CMK (cell line): ENCODE measurements at regions not wholly inside any gene's neighbourhood (a gene's known extent, or its start where the extent isn't known, plus 50 kb on each side); places are given as distances from the start of the nearest gene placed in this dataset.

Experiments used
- DNase-seq: peaks from one replicate; pipeline ENCODE4 v3.0.0-alpha.2; 2010; ENCODE audit warnings: low read depth

DNA sequence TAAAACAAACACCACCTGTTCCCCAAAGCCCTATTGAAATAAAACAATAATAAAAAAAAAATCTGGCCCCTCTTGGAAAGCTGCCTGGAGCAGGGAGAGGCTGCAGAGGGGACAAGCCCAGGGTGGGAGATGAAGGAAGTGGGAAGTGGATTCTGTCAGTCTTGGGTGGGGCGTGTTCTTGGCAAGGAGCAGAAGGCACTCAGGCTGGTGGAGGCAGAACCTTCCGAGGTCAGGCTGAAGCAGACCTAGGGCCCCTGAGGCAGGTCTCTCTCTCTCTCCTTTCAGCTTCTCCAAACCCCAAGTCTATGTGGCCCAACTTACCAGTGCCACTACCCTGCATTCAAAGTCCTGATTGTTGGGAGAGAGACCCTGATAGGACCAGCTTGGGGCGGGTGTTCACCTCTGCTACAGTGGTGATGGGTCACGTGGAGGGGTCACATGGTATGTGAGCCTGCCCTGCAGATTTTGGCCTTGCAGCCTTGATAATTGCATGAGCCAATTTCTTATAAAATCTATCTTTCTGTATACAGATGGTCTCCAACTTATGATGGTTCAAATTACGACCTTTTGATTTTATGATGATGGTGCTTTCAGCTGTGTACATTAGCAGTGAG is 145.4 kb upstream of the C1orf174 start:
- no peak for DNase-seq

DNA sequence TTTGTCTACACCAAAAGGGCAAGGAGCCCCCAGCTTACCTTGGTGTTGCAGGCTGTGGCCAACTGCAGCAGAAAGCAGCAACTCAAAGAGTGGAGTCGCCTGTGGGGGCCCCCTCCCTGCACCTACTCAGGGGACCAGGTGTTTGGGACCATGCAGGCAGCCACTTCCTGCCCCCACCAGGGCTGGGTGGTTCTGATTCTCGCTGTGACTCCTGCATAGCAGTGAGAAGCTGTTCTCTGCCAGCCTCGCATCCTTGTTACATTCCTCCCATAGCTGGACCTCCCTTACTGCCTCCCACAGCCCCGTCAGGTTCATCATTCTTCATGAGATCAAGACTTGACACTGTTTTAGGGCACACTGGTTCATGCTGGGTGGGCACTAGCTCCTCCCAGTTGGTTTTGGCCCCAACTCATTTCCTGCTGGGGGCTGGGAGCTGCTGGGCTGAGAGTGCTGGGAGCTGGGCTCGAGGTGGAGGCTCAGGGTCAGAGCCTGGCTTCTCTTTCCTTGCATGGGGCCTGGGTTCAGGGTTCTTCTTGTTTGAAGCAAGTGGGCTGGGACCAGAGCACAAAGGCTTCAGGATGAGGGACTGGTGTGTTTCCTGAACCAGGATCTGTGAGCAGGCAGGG is 146.9 kb upstream of the C1orf174 start:
- no peak for DNase-seq

DNA sequence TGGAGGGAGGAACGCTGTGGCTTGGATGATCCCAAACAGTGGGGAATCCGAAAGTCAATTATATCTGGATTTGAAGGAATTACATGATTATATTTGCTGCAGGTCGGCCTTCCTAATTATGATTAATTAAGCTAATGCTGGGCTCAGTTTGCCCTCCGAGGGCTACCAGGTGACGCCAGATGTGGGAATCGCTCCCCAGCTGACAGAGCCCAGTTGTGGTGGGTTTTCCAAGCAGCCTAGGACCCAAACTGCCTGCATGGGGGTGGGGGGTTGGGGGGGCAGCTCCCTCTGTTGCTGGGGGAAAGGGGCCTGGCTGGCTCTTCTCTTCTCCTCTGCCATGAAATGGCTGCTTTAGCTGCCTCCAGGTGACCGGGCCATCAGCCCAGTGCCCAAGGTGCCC is 147.6 kb upstream of the C1orf174 start:
- no peak for DNase-seq

DNA sequence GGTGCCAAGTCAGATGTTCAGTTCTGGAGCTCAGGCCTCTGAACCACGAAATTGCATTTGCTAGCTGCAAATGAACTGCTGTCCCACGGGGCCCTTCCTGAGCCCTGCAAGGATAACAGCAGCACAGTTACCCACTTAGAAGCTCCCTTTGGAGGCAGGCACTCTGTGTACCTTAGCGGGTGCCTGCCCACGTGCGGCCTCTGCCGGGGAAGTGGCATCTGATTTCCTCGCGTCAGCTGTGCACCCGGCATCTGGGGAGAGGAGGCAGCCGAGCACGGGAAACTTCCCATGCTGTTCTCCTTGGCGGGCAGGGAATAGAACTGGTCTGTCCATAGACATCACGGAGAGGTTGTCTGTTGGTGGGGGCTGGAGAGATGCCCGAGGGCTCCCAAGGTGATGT is 148.0 kb upstream of the C1orf174 start:
- no peak for DNase-seq

DNA sequence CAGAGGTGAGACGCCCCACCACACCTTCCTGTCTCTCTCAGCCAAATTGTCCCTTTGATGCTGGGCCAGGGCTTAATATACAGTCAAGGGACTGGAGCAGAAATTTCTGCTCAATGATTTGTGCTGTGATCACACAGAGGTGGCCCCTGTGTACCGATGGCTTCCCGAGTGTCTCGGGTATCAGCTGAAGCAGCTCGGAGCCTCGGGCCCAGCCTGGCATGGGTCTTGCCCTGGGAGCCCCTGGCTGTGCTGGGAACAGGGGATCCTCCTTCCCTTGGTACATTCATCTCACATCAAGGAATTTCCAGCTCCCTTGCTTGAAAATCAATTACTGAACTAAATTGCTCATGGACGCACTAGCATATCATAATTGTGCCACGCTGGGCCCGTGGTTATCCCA is 148.8 kb upstream of the C1orf174 start:
- no peak for DNase-seq

DNA sequence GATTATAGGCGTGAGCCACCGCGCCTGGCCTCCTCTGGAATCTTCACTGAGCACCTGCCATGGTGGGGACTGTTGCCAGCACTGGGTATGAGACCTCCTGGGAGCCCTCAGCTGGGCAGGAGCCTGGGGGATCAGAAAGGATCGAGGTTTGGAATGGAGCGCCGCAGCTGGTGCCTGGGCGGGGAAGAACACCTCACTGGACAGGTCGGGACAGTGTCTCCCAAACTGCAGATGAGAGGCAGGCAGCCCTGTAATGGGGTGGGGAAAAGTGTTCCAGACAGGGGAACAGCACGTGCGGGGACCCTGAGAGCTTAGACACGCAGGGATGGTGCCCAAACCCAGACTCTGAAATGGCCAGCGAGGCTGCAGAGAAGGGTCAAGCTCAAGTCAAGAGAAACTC is 150.9 kb upstream of the C1orf174 start:
- no peak for DNase-seq

DNA sequence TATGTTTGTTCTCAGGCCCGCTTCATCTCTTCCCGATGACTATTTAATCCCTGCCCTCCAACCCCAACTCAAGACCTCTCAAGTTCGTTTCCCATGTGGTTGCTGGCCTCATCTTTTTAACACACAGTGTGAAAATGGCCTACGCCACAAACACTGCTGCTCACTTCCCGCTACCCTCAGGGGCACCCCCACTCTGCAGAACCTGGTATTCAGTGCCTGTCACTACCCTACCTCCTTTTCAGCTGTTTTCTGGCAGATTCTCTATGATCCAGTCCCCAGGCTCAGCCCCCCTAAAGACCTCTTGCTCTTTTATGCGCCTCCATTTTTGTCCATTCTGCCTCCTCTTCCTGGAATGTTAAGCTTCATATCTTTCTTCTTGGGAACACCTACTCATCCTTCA is 152.6 kb upstream of the C1orf174 start:
- DNase-seq = no peak

DNA sequence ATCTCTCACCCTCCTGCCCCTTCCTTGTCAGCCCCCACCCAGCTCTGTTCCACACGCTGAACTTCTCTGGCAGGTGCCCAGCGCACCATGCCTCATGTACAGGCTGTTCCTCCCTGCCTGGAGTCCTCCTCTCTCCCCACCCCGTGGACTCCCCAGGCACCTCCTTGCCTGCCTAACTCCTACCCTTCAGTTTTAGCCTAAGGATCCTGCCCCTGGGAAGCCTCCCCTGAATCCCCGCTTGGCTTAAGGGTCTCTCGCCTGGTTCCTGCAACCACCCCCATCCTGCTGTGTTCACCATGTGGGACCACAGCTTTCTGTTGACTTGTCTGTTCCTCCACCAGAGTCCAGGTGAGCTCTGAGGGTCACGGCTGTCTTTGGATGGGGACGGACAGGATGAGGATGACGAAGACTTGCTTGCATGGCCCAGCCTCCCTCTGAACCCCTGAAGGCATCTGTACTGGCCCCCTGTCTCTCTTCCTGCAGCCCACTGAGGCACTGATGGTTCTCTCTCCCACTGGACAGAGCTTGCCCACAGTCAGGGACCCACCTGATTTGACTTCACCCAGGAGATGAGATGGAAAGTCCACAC is 153.2 kb upstream of the C1orf174 start:
- no peak for DNase-seq

DNA sequence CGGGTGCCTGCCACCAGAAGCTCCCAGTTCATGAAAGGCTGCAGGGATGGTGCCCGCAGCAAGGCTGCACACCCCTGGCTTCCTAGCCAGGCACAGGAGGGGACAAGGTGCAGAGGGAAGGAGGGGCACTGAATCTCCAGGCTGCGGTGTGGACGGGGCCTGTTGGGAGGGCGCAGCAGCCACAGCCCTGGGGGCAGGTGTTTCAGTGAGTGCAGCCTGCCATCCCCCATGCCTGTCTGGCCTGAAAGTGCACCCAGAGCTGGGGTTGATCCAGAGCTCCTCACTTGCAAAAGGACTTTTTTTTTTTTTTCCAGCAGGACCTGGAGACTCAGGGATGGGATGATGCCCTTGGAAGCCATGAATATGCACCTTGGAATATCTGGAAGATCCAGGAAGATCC is 153.7 kb upstream of the C1orf174 start:
- DNase-seq = no peak

DNA sequence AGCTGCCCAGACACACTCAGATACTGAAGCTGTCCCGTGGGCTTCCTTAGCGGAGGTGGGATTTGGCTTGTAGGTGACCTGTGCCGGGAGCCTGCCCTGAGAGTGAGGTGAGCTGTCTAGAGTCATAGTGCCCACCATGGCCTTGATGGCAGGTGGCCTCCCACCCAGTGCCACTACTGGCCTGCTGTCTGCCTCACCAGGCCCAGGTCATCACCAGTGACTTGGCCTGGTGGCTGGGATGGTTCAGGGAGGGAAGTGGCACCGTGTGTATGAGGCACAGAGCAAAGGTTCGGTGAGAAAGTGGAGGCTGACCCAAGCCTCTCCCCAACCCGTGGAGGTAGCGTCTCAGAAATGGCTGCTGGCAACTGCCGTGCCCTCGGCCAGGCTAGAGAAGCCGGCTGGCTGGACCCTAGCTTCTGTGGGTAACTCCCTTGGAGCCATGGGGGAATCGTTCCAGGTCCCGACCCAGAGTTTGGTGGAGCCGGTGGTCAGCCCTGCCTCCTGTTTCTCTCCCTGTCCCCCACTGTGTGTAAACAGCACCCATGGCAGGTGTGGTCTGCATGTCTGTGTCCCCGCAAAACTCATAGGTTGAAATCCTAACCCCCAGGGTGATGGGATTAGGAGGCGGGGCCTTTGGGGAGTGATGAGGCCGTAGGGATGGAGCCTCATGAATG is 155.4 kb upstream of the C1orf174 start:
- no peak for DNase-seq

DNA sequence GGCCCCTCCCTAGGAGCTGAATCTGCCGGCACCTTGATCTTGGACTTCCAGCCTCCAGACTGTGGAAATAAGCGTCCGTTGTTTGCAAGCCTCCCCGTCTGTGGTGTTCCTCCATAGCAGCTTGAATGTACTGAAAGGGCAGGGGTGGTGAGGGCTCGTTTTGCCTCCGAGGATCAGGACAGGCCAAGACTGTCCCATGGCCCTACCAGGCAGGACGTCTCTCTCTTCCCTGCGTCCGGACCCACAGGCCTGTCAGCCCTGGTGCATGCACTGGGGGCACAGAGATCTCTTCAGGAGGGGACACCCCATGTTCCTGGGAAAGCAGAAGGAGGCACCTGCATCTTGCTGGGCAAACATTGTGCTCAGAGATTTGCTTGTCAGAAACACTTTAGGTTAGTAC is 156.3 kb upstream of the C1orf174 start:
- DNase-seq = no peak

DNA sequence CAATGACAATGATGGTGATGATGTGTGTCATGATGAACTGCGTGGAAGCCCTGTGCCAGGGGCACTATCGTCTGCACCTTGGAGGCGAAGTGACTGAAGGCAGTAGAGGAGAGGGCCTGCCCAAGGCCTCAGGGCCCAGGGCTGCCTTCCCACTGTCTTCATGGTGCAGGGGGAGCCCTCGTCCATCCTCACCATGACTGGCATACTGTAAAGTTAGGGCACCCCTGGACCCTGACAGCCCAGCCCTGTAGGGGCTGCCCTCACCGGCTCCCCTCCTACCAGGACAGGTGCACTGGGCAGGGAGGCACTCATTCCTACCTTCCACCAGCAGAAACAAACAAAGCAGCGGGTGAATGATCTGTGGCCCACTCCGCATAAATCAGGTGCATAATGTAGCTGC is 156.9 kb upstream of the C1orf174 start:
- DNase-seq = no peak

DNA sequence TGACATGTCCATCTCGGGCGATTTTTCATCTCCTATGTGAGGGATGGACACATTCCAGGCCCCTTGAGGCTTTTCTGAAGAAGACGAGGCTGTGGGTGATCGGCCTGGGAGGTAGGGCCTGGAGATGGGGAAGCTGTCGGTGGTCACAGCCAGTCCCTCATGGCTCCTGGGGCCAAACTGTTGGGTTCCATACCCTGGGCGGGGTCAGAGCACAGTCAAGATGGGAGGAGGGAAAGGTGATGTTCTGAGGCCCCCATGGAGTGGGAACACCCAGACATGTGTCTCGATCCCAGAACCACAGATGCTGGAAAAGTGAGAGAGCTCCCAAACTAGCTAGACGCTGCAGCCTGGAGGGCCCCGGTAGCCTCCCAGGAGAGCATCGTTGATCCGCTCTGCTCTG is 157.5 kb upstream of the C1orf174 start:
- DNase-seq = no peak

DNA sequence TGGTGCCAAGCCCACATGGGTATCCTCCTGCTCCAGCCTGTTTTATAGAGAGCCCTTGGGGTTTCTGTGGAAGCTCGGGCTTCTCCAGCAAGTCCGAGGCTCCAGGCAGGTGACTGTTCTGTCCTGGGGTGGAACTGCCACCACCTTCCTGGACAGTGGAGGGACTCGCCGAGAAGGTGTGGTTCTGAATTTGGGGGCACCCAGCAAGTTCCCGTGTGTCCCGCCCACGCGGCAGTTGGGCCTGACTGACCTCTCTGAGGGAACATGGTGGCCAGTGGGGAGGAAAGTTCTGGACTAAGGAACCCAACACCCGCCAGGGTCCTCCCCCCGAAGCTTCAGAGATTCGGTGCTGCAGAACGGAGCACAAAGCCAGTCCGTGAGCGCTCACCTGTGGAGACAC is 158.1 kb upstream of the C1orf174 start:
- DNase-seq = no peak

DNA sequence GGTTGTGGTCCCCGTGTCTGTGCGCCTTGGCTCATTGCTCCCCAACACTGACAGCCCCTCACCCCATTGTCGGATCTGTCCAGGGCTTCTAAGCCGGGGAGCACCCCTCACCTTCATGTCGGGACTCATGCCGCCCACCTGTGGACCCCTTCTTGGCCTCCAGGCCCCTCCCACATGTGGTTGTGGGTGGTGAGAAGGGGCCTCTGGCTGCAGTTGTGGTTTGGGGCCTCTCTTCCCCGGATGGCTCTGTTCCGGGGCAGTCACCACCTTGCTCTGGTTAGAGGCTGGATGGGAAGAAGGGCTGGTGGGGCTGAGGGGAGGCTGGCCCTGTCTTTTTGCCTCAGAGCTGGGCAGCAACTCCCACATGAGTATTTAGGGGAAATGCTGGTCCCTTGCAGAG is 158.6 kb upstream of the C1orf174 start:
- no peak for DNase-seq

DNA sequence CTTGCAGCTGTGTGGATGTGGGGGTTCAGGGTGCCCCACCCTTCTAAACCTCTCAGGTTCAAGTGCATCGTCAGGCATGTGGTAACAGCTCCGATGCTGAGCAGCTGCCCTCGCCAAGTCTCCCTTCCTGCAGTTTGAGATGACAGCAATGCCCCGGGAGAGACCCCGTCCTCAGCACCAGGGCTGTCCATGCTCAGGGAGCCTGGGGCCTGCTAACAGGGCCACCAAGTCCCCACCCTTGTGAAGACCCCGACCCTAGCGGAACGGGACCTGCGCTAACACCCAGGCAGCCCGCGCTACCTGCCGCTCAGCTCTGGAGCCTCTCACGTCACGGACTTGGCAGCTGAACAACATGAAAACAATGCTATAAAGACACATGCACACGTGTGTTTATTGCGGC is 159.2 kb upstream of the C1orf174 start:
- no peak for DNase-seq

DNA sequence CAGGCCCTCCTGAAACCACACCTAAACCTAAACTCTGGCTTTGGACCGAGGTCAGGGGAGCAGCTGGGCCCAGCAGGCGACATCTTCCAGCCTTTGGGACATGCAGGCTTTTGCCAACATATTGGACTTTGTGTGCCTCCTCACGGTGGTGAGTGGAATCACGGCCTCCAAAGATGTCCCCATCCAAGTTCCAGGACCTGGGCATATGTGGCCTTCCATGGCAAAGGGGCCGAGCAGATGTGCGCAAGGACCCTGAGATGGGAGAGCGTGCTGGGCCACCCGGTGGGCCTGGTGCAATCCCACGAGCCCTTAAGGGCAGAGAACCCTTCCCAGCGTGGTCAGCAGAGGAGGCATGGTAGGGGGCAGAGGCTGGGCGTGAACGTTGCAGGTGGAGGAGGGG is 160.8 kb upstream of the C1orf174 start:
- no peak for DNase-seq

DNA sequence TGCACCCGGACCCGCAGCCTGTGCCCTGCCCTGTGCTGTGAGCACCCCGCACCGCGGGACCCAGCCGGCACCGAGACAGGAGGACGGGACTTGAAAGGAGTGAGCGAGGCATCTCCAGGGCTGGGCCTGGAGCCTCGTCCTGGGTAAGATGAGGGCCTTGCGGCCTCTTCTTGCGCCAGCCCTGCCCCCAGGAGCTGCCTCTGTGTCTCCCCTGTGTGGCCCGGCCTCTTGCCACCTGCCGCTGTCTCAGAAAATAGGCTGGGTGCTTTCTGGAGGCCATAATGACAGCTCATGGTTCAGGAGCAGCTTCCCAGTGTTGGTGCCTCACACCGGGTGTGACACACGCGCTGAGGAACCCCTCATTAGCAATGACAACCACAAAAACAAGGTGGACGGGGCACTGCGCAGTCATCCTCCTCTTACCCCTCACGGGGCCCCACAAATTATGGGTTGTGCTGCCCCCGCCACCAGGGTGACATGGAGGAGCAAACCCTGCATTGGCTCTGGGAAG is 161.5 kb upstream of the C1orf174 start:
- DNase-seq = no peak

DNA sequence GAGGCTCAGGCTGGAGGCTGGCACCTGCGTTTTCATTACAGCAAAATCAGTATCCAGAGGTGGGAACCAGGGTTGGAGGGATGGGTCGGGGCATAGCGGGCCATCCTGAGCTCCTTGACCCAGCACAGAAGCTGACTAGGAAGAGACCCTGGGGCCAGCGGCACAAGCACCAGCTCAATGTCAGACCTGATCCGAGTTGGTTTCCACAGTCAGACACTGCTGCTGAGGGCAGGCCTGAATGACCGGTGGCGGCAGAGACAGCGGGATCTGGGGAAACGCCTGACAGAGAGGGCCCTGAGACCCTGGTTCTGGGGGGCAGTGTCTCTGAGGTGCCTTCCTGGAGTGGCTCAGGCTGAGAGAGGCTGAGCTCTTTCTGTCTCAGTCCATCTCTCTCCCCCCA is 162.0 kb upstream of the C1orf174 start:
- no peak for DNase-seq

DNA sequence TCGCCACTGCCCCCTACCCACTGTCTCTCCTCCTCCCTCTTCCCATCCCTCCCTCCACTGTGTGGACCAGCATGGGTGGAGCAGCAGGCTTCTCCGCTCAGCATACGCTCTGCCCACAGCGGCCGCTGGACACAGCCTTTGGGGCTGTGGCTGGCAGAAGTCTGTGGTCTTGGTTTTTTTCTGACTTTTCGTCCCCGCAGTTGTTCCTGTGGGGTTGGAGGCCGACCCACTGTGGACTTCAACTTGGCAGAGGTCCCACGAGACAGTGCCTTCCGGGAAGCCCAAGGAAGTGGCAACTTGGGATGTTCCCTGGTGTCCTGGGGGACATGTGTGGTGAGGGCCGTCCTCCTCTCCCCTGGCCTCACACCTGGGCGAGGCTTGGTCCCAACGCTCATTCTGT is 162.5 kb upstream of the C1orf174 start:
- no peak for DNase-seq

DNA sequence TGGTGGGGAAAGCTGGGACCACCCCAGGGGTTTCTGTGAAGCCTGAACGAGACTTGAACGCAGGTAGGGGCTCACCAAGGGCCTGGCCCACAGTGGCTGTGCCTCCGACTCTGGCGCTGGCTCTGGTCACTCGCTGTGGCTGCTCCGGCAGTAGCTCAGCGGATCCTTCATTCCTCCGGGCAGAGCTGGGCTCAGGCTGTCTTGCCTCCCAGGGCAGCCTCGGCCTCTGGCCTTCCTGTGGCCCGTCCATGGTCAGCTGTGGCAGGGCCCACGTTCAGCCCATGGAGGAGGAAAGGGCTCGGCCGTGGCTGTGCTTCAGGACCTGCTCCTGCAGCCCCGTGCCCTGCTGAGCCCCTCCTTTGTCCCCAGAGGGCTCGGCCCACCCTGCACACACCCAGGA is 162.9 kb upstream of the C1orf174 start:
- no peak for DNase-seq

DNA sequence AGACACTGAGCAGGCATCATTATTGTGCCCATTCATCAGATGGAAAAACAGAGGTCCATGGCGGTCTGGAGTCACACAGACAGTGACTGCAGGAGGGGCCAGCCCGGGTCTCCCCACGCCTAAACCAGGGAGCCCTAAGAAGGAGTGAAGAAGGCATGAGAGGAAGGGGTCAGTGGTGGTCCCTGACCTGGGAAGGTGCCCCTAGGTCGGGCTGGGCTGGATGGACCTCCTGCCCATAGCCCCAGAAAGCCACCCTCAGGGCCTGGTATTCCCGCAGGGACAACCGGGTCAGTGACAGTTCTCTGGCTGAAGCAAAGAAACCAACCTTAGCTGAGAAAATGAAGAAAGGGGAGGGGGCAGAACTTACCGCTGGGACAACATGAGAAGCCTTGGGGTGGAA is 163.4 kb upstream of the C1orf174 start:
- DNase-seq = no peak

DNA sequence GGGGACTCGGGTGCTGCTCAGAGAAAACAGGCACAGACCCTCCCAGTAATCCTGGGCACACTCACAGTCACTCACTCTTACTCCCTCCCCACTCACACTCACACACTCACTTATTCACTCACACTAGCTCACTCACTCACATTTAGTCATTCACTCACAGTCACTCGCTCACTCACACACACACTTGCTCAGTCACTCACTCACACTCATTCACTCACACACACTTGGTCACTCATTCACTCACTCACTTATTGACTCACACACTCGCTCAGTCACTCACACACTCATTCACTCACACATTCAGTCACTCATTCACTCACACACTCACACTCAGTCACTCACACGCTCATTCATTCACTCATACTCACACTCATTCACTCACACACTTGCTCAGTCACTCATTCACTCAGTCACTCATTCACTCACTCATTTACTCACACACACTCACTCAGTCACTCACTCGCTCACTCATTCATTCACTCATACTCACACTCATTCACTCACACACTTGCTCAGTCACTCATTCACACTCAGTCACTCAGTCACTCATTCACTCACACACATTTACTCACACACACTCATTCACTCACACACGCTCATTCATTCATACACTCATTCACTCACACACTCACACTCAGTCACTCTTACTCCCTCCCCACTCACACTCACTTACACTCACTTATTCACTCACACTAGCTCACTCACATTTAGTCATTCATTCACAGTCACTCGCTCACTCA is 164.2 kb upstream of the C1orf174 start:
- no peak for DNase-seq
